ENCODE measurements at regions not wholly inside any gene's neighbourhood (a gene's known extent, or its start where the extent isn't known, plus 50 kb on each side); places are given as distances from the start of the nearest gene placed in this dataset.

GRCh38 chr20:43836790-43837189 lies 77.9 kb upstream of the TOX2 start:
- intact Hi-C loops (cut with micrococcal nuclease) = no loop called here
- ChIA-PET CTCF (interaction anchor here (0.6 kb wide), 1 partner anchor 24 kb away, joined by 3 read pairs; no protein-coding TSS in a partner anchor), POLR2A (no interaction called here)
- ATAC-seq (ENCODE audit: low read depth) (no peak), DNase-seq (no peak)
- no peak for TF ChIP-seq EZH2 (IDR thresholded peaks at IDR 0.05; ENCODE audit: borderline replicate concordance, insufficient read depth, low read depth, low read length, poor library complexity, severe bottlenecking)
- Histone ChIP-seq H3K4me3 (ENCODE audit: control extremely low read depth in 1 of 5, extremely low read depth in 1 of 5, insufficient read depth in 1 of 5, low read depth in 2 of 5, low read length in 4 of 5) (no peak overlapping the region), H2AFZ (ENCODE audit: insufficient read depth, low read depth, low read length, poor library complexity, severe bottlenecking) (no peak overlapping the region), H3K9me3 (ENCODE audit: control extremely low read depth in 1 of 3, control insufficient read depth in 2 of 3, insufficient read depth in 1 of 3, low read length in 2 of 3) (no peaks in the 10 kb centered on the region), H3K36me3 (replicated peaks in 1 of 2; ENCODE audit: control extremely low read depth in 1 of 2, control insufficient read depth in 1 of 2, extremely low read depth in 1 of 2, insufficient read depth in 2 of 2, low read length in 1 of 2) (no peaks in the 10 kb centered on the region), H3K4me1 (ENCODE audit: control insufficient read depth in 2 of 2, insufficient read depth in 2 of 2, low read length in 2 of 2) (no peaks in the 10 kb centered on the region), H3K27me3 (replicated peaks in 1 of 4; ENCODE audit: control extremely low read depth in 1 of 4, control insufficient read depth in 3 of 4, insufficient read depth in 4 of 4, low read length in 3 of 4) (no peaks in the 10 kb centered on the region), H3K79me2 (ENCODE audit: control insufficient read depth, insufficient read depth, low read length) (no peaks in the 10 kb centered on the region), H3K27ac (ENCODE audit: low read length in 2 of 2) (no peak overlapping the region), H3K4me2 (replicated peaks; ENCODE audit: low read depth, low read length, poor library complexity, severe bottlenecking) (no peak overlapping the region), H3K9ac (ENCODE audit: low read length) (no peak overlapping the region), H4K20me1 (ENCODE audit: control insufficient read depth, insufficient read depth, low read length, poor library complexity, severe bottlenecking) (no peaks in the 10 kb centered on the region)
- 95% methylated on average over 5 of the region's 6 CpGs for WGBS (ENCODE audit: insufficient coverage)
- Mint-ChIP-seq H3K9me3 (ENCODE audit: insufficient read depth) (no peaks in the 10 kb centered on the region), H3K27me3 (peaks cover 12% of the 10 kb centered on the region), H3K27ac (no peak overlapping the region), H3K4me1 (peaks cover 8% of the 10 kb centered on the region), H3K4me3 (no peak overlapping the region)

- intact Hi-C loops (cut with micrococcal nuclease) = no loop called here
- Histone ChIP-seq H3K4me1 (ENCODE audit: control insufficient read depth in 2 of 2, insufficient read depth in 2 of 2, low read length in 2 of 2) (no peaks in the 10 kb centered on the region), H3K9me3 (ENCODE audit: control extremely low read depth in 1 of 3, control insufficient read depth in 2 of 3, insufficient read depth in 1 of 3, low read length in 2 of 3) (peaks cover 0 to under 1% (median 0%) of the 10 kb centered on the region in 3 donors), H3K27ac (ENCODE audit: low read length in 2 of 2) (no peak overlapping the region), H2AFZ (ENCODE audit: insufficient read depth, low read depth, low read length, poor library complexity, severe bottlenecking) (no peak overlapping the region), H3K4me2 (replicated peaks; ENCODE audit: low read depth, low read length, poor library complexity, severe bottlenecking) (no peak overlapping the region), H3K4me3 (ENCODE audit: control extremely low read depth in 1 of 5, extremely low read depth in 1 of 5, insufficient read depth in 1 of 5, low read depth in 2 of 5, low read length in 4 of 5) (no peak overlapping the region), H3K79me2 (ENCODE audit: control insufficient read depth, insufficient read depth, low read length) (no peaks in the 10 kb centered on the region), H3K9ac (ENCODE audit: low read length) (no peak overlapping the region), H4K20me1 (ENCODE audit: control insufficient read depth, insufficient read depth, low read length, poor library complexity, severe bottlenecking) (no peaks in the 10 kb centered on the region), H3K27me3 (replicated peaks in 1 of 4; ENCODE audit: control extremely low read depth in 1 of 4, control insufficient read depth in 3 of 4, insufficient read depth in 4 of 4, low read length in 3 of 4) (no peaks in the 10 kb centered on the region), H3K36me3 (replicated peaks in 1 of 2; ENCODE audit: control extremely low read depth in 1 of 2, control insufficient read depth in 1 of 2, extremely low read depth in 1 of 2, insufficient read depth in 2 of 2, low read length in 1 of 2) (no peaks in the 10 kb centered on the region)
- DNase-seq (no peak), ATAC-seq (ENCODE audit: low read depth) (no peak)
- no CpG with 5 or more reads among the region's 8 CpGs for WGBS (ENCODE audit: insufficient coverage)
- Mint-ChIP-seq H3K4me1 (peaks cover 8% of the 10 kb centered on the region), H3K27ac (no peak overlapping the region), H3K27me3 (peaks cover 12% of the 10 kb centered on the region), H3K9me3 (ENCODE audit: insufficient read depth) (no peaks in the 10 kb centered on the region), H3K4me3 (no peak overlapping the region)
- TF ChIP-seq EZH2 (IDR thresholded peaks at IDR 0.05; ENCODE audit: borderline replicate concordance, insufficient read depth, low read depth, low read length, poor library complexity, severe bottlenecking) (no peak), CTCF (IDR thresholded peaks at IDR 0.05) (no peak)
- ChIA-PET CTCF (interaction anchor here (0.6 to 1.5 kb wide), 2 partner anchors 9 to 24 kb away, joined by 3 read pairs; no protein-coding TSS in a partner anchor), POLR2A (no interaction called here)
Observed at GRCh38 chr20:43835944-43836508, 78.6 kb upstream of the TOX2 start.
